CD4-positive, alpha-beta T cell treated with Interleukin-10 for 1 hour (primary cell): ENCODE measurements at regions not wholly inside any gene's neighbourhood (a gene's known extent, or its start where the extent isn't known, plus 50 kb on each side); places are given as distances from the start of the nearest gene placed in this dataset.

Experiments
- DNase-seq: peaks from one replicate; pipeline ENCODE4 v3.0.0-alpha.2; 2020

DNA sequence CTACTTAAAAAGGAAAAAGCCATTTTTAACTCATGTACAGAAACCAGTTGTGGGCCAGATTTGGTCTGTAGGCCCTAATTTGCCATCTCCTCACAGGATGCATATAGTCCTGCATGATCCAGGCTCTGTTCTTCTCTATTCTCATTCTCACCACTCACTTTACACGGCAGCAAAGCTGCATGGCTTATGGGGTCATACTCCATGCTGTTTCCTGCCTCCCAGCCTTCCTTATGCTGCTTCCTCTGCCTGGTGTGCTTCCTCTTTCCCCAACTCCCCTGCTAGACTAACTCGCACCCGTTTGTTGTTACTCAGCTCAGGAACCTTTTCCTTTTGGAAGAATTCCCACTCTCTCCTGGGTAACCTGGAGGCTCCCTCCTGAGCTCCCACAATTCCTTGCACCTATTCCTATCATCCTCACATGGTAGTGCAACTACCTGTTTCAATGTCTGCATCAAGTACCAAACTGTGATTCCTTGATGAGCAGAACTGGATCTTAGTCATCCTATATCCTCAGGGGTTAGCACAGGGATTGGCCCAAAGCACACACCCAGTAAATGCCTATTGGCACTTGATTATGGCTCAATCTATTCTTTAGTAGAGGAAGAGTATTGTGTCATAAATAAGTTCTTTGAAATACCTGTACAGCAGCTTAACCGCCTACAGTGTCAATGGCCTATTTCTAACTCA, 172.1 kb upstream of the MITF start:
- DNase-seq: no peak

DNA sequence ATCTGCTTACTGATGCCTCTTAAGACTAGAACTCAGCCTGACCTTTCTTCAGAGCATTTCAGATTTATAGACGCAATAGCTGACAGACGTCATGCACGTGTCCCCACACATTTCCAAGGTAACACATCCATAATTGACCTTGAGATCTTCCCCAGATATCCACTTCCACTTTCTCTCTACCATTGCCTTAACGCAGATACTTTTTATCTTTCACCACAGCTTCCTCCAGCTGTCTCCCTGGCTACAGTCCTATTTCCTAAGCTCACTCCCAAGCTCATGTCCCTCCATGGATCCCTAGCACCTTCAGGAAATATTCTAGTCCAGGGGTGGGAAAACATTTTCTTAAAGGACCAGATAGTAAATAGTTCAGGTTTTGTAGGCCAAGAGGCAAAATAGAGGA, 173.0 kb upstream of the MITF start:
- no peak for DNase-seq

DNA sequence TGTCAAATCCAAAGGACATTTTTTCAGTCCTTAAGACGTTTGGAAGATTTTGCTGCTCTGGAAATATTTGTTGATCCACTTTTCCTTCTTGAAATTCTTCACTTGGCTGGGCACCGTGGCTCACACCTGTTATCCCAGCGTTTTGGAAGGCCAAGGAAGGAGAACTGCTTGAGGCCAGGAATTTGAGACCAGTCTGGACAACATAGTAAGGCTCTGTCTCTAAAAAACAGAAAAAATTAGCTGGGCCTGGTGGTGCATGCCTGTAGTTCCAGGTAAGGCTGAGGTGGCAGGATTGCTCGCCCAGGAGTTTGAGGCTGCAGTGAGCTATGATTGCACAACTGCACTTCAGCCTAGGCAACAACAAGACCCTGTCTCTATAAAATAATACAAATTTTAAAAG, 173.9 kb upstream of the MITF start:
- DNase-seq: no peak

DNA sequence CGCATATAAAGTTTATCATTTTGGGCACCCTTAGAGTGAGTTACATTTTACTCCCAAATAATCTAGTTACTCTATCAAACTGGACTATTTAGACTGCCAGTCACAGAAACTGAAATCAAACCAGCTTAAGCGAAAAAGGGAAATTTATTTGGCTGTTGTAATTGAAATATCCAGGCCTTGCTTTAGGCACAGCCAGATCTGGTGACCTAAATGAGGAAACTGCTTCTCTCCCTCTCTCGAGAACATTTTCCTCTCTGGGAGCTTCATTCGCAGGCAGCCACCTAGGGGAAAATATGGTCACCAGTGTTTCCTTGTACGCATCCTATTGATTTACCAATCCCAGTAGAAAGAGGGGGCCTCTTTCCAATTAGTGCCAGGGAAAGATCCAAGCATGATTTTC, 175.3 kb upstream of the MITF start:
- no peak for DNase-seq

DNA sequence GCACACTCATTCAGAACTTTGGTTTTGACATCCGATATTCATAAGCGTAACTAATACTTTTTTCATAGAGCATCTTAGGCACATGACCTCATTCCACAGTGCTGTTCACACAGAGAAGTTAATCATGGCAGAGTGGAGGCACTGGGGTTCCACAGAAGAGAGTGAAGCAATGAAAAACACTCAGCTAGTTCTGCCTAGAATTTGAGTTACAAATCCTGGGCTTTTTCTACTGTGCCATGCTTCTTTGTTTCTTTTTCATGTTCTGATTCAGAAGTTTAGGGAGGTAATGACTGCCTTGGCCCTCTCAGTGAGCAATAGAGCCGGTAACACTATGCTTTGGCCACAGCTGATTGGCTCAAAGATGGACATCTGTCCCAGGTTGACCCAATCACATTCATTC, 176.1 kb upstream of the MITF start:
- no peak for DNase-seq

DNA sequence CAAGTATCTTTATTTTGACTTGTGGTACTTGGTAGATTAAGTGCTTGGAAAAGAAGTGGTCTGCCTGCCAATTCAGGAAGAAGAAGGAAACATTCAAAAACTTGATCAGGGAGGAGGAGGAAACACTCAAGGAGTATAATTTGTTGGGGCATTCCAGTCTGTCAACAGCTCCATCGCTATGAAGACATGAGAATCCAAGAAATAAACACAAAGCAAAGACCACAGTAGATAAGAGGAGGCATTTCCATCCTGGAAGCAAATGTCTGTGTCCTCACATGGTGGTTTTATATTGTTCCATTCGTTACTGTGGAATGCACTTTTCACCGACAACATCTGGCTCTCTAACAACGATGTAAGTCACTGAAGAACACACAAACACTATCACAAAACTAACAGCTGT, 176.1 kb upstream of the FRMD4B start:
- DNase-seq: no peak

DNA sequence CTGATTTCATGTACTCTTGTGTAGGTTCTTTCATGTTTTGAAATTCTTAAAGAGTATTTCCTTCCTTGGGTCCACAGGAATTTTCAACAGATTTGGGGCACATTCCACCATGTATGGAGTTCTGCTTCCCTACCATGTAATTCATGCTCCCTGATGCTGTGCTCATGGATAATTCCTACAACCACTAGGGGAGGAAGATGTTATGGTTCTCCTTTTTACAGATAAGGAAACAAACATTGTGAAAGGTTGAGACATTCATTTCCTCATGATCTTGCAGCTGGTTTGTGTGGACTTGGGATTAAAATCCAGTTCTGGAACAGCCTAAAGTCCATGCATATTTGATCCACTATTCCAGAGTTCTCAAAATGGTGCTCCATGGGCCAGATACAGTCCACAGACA, 174.9 kb upstream of the FRMD4B start:
- DNase-seq: no peak

DNA sequence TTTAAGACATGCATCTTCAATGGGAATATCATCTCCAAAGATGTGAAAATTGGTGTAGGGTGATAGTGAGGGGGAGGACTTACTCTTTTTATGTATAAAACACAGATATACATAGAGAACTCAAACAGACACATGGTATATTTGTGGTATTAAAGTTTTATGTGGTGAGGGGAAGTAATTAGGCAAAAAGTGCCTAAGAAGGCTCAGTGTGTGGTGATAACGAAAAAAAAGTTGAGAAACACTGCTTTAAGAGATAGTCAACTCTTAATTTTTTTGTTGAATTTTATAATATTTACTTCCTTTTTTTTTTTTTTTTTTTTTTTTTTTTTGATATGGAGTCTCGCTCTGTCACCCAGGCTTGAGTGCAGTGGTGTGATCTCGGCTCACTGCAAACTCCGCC, 174.2 kb upstream of the FRMD4B start:
- DNase-seq: no peak

DNA sequence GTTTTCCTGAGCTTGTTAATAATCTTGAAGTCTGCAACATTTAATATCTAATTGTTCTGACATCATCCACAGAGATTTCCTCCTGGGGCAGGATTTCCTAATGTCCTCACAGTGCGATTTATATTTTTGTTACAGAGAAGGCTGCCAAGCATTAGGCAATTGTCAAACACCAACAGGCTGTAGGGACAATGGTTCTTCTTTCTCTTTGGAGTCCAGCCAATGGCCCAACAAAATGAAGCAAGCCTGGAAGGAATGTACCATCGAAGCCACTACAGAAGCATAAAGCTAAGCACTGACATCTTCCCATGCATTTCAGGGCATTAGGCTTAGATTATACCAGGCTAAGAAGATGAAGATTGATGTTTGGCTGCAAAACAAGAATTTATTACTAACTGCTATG, 173.0 kb upstream of the FRMD4B start:
- DNase-seq: no peak

DNA sequence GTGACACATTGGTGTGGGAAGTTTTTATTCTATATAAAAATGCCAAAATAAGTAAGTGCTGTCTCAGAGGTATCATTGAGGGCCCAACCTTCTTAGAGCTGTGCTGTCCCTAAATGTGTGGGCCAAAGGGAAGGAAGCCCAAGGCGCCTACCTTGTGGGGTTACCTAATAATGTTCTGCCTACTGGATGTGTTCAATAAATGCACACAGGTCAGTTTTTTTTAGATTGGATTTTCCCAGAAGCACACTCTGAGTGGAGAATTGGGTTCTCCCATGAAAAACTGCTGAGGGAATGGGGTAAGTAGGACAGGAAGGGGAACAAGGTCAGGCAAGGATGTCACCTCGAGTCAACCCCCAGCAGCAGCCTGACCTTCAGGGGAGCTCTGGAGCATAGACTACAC, 168.7 kb upstream of the FRMD4B start:
- no peak for DNase-seq

DNA sequence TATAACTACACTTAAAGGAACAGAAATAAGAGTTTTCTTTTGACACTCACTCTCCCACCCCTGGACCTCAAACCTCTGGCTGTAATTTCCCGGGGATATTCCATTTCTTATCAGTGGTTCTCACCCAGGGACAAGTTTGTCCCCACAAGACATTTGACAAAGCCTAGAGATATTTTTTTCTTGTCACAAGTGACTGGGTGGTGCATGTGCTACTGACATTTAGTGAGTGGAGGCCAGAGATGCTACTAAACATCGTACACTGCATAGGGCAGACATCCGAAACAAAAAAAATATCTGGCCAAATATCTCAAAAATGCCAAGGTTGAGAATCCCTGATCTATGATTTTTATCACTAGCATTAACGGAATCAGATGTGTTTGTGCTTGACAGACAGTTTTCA, 168.0 kb upstream of the FRMD4B start:
- no peak for DNase-seq

DNA sequence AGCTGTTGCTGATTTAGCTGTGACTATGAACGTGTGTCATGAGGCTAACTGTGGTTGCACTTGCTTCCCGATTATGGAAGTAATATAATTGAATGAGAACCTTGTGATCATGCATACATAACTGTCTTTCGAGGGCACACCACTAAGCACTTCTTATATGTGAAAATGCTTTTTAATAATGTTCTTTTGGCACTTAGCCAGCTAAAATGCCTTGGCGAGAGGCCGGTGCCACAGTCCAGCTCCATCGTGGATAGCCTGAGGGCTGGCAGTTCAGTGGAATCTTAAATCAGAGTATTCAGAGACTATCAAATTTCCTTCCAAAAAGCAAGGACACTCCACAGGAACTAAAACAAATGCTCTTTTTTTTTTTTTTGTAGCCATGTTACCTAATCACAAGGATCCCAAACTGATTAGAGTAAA, 161.6 kb upstream of the FRMD4B start:
- DNase-seq: no peak

DNA sequence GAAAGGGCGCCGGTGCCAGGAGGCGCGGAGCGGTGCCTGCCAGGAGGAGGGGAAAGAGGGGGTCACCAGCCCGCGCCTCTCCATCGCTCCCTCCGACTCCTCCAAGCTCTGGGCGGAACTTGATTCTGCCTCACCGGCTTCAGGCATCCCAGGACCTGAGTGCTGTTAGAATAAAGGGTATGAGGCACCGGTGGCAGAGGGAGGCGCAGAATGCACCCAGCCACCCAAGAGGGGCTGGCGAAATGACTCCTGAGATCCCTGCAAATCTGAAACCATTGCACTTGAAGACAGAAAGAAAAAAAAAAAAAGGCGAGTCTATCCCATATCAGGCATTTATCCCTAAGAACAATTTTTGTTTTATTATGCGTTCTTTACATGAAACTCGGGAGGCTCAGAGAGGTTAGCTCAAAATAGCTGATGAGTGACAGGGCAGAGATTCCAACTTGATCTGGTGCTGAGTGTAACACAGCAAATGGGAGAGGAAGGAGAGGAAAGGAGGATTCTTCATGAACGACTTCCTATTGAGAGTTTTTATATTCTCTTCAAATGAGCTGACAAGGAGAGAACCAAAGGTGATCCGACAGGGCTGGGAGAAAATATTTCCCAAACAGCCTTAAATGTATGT, 157.0 kb upstream of the FRMD4B start:
- no peak for DNase-seq

DNA sequence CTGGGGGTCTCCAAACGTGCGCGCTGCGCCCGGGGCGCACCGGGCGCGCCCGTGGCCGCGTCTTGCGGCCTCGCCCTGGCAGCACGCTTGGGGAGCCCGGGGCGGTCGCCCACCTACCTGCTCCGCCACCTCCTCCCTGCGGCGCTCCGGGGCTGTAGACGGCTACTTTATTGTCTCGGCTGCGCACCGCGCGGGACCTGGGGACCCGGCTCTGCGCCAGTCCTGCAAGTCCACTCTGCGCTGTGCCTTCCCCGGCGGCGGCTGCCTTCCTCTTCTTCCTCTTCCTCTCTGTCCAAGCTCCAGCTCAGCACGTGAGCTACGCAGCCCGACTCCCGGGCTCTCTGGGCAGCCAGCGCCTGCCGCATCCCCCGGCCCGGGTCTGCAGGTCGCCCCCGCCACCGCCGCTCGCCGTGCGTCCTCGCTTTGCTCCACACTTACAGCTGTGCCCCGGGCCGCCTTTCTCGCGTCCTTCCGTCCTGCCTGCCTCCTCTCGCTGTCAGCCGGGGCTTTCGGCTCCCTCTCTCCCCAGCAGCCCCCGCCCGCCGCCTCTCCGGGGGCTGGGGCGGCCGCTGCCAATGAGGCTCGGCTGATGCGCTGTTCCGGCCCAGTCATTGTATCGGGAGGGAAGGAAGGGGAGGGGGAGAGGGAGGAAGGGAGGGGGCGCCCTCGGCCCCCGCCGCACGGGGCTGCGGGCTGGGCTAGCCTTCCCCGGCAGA, 156.4 kb upstream of the FRMD4B start:
- DNase-seq: no peak

DNA sequence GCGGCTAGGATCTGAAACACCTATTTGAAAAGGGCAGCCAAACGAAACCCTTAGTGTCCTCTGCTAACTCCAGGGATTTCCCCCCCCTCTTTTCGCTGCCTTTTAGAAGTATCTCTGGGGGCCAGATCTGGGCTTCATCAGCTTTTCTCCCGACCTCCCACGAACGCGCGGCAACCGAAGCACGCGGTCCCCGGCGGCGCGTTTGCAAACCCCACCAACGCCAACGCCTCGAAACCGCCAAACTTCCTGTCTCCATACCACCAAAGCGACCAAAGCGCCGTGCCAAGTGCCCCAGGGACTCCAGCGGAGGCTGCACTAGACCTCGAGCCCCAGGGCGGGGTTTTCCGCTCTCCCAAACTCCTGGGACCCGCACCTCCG, 155.8 kb upstream of the FRMD4B start:
- DNase-seq: no peak

DNA sequence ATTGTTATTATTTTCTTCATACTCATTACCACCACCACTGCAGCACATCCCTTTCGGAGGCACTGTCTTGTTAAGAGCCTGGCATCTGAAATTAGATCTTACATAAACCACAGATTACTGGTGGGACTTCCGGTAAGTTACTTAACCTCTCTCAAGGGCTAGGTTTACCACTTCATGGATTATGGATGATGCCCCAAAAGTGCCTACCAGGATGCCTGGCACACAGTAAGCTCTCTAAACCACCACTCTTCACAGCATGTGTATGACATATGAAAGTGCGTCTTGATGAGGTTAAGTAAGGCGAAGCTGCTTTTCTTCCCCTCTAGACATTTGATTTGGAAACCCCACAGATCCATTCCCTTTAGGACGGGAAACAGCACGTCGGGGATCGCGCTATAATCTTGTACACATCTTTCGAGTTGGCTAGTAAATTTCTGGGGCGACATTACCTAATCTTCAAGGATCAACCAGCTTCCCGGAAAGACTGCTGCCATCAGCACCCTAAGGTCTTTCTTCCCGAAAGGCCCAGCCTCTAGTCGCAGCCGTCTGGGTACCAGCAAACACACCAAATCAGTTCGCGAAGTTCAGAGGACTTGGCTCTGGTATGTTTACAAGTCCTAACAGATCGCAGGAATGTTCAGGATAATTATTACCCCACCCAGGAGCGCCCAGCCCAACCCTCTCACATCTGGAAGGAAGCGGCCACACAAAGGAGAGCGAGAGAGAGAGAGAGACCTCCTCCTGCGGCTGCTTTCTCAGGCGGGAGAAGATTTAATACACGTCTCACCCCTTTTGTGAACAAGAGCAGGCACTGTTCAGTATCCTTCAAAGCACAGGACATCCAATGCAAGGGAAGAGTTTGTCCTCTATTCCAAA, 155.1 kb upstream of the FRMD4B start:
- DNase-seq: no peak

DNA sequence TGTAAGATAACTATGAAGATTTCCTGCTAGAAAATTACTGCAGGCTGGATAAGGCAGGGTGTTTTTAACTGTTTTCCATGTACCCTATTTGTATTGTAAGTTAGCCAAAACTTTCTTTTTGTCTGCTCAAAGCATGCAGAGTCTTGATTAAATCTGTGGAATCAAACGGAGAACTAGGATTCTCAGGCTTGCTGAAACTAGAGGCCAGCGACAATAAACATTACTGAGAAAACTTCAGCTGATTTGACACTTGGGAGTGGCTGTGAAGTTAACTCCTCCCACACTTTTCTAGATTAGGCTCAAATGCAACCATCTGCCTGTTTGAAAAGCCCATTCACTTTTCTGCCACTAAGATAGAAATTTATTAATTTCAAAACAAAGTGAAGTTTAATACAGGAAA, 153.2 kb upstream of the FRMD4B start:
- no peak for DNase-seq

DNA sequence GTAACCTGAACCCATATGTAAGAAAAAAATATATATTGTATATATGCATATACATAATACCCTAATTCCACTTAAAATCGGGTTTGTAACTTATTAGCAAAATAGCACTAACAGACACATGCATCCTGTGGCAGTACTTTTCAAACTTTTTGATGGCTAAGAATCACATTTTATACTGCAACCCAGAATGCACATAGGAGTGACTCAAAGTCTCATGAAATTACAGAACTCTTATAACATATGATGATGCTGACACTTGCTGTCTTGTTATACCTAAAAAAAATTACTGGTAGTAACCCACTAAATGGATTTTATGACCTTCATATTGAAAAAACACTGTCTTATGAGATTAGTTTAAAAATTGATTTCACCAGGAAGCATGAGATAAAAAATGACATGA, 152.4 kb upstream of the FRMD4B start:
- DNase-seq: no peak

DNA sequence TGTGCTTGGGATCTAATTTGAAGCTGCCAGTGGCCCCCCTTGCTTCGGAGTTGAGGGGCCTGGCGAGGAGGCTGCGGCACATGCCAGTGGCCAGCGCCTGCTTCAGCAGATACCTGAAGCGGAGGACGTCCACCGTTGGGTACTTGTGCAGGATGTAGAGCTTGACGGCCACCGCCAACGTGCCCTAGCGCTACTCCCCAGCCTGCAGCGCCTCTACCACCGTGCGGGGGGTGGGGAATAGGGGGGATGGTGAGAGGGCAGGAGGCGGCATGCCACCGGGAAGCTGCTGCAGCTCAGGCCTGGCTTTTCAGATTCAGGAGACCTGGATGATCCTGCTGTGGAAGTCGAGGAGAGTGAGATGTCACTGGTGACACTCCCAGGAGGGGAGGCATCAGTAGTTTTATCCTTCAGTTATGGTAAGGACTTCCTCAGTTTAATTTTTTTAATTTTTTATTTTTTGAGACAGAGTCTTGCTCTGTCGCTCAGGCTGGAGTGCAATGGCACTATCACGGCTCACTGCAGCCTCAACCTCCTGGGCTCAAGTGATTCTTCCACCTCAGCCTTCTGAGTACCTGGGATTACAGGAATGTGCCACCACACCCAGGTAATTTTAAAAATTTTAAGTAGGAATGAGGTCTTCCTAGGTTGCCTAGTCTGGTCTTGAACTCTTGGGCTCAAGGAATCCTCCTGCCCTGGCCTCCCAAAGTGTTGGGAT, 150.6 kb upstream of the FRMD4B start:
- no peak for DNase-seq

DNA sequence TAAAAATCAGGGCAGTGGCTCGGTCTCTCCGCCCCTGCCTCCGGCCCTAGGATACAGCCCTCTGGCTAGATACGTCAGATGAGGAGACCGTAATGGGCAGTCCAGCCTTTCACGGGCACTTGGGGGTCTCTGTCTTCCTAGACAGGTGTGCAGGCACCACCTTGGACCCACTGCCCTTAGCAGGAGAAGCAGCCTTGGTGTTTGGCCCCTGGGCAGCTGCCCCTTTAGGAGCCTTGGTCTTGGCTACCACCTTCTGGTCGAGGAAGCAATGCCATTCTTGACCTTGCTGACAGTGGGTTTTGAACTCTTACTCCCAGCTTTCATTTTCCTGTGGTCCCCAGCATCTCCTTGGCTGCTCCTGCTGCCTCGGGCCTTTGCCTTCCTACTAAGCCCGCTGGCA, 149.7 kb upstream of the FRMD4B start:
- DNase-seq: no peak

DNA sequence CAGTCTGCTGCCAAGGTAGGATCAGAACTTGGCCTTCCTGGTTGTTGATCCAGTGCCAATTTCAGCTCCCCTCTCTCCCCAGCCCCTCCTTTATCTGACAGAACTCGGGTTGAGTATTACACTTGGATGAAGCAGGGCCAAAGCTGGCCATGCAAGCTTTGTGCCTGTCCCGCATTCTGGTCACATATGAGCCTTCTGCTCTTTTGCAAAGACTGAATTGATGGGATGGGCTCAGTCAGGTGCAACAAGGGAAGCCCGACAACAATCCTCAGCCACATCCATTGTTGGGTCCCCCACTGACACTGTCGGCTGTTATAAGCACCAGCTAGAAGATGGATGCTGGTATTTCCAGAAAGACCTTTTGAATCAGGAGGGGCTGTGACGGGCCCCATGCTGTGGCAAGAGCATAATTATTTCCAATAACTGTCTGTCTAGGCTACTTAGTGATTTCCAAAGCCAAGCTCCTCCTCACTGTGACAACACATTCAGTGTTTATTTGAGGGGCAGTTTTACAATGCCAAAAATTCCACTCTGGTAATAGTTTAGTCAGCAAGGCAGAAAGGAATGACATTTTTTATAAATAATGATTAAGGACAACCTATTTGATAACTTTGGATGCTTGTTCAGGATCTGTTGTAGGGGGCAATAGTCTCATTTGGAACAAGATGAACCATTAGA, 146.8 kb upstream of the FRMD4B start:
- no peak for DNase-seq
